RWPE2 (cell line): ENCODE measurements at regions not wholly inside any gene's neighbourhood (a gene's known extent, or its start where the extent isn't known, plus 50 kb on each side); places are given as distances from the start of the nearest gene placed in this dataset.
"Not testable (repeated sequence)": the region's sequence is repeated elsewhere in the genome, so short reads cannot be mapped to it uniquely, and the experiment has no call there.

Experiments
- ATAC-seq: fragments of 200-7000 bp; cut with Tn5 transposase; 3 replicates; pipeline ENCODE4 v1.9.1; 2021; ENCODE audit warnings: low read depth
- DNase-seq: peaks from one replicate; pipeline ENCODE4 v3.0.0-alpha.2; 2020; ENCODE audit warnings: low spot score
- H3K27ac ChIP-seq: fragments of 450-650 bp; 2 replicates; pipeline ENCODE4 v1.5.1; 2017; ENCODE audit warnings: mild to moderate bottlenecking; ENCODE audit not compliant: poor library complexity, severe bottlenecking
- H3K27me3 ChIP-seq: fragments of 250-450 bp; sonication (Bioruptor Pico); 2 replicates; pipeline ENCODE4 v1.5.1; 2021; ENCODE audit warnings: mild to moderate bottlenecking, moderate library complexity; ENCODE audit not compliant: insufficient read depth, poor library complexity, severe bottlenecking
- H3K36me3 ChIP-seq: fragments of 250-450 bp; sonication (Bioruptor Pico); 2 replicates; pipeline ENCODE4 v1.5.1; 2020; ENCODE audit warnings: low read depth, mild to moderate bottlenecking, moderate library complexity
- H3K4me1 ChIP-seq: fragments of 250-450 bp; sonication (Bioruptor Pico); 2 replicates; pipeline ENCODE4 v1.5.1; 2021; ENCODE audit warnings: mild to moderate bottlenecking, moderate library complexity; ENCODE audit not compliant: insufficient read depth, poor library complexity, severe bottlenecking
- H3K4me3 ChIP-seq: fragments of 250-450 bp; sonication (Bioruptor Pico); 2 replicates; pipeline ENCODE4 v1.5.1; 2021; ENCODE audit warnings: mild to moderate bottlenecking, moderate library complexity; ENCODE audit not compliant: severe bottlenecking
- H3K9me3 ChIP-seq: fragments of 250-450 bp; sonication (Bioruptor Pico); 2 replicates; pipeline ENCODE4 v1.5.1; 2021; ENCODE audit warnings: mild to moderate bottlenecking, moderate library complexity; ENCODE audit not compliant: severe bottlenecking
- CTCF ChIP-seq: fragments of 450-650 bp; IDR thresholded peaks from one replicate; pipeline ENCODE4 v1.5.1; 2017; ENCODE audit warnings: mild to moderate bottlenecking, moderate library complexity; ENCODE audit not compliant: poor library complexity, severe bottlenecking

- Histone ChIP-seq H3K27ac (no peak overlapping the region), H3K36me3 (no peaks in the 10 kb centered on the region), H3K4me1 (no peaks in the 10 kb centered on the region), H3K9me3 (no peaks in the 10 kb centered on the region), H3K27me3 (peaks cover 6% of the 10 kb centered on the region), H3K4me3 (no peak overlapping the region)
- no peak for TF ChIP-seq CTCF
- ATAC-seq (no peak), DNase-seq (no peak)
These were observed 205.0 kb upstream of the NFIA start for GRCh38 chr1:60877376-60877775.

- no peak overlapping the region for H3K27ac ChIP-seq
- H3K9me3 ChIP-seq = no peaks in the 10 kb centered on the region
- ATAC-seq (no peak), DNase-seq (no peak)
- no peaks in the 10 kb centered on the region for H3K4me1 ChIP-seq
- no peak overlapping the region for H3K4me3 ChIP-seq
- no peaks in the 10 kb centered on the region for H3K36me3 ChIP-seq
- peaks cover 6% of the 10 kb centered on the region for H3K27me3 ChIP-seq
- no peak for TF ChIP-seq CTCF
These were observed 205.4 kb upstream of the NFIA start for GRCh38 chr1:60876952-60877351.

GRCh38 chr1:60875138-60875537 is 207.2 kb upstream of the NFIA start:
- TF ChIP-seq CTCF = no peak
- no peaks in the 10 kb centered on the region for H3K9me3 ChIP-seq

GRCh38 chr1:60874718-60875117 is 207.6 kb upstream of the NFIA start:
- ATAC-seq = peak; percentile 79
- Histone ChIP-seq H3K36me3 (no peaks in the 10 kb centered on the region), H3K4me1 (no peaks in the 10 kb centered on the region), H3K4me3 (no peak overlapping the region), H3K27ac (no peak overlapping the region), H3K27me3 (no peaks in the 10 kb centered on the region), H3K9me3 (no peaks in the 10 kb centered on the region)
- TF ChIP-seq CTCF = no peak
- DNase-seq = no peak

More at GRCh38 chr1:60875138-60875537, 207.2 kb upstream of the NFIA start:
- no peak overlapping the region for H3K27ac ChIP-seq
- no peak for ATAC-seq
- H3K4me3 ChIP-seq = no peak overlapping the region
- H3K27me3 ChIP-seq = no peaks in the 10 kb centered on the region
- no peaks in the 10 kb centered on the region for H3K4me1 ChIP-seq
- no peaks in the 10 kb centered on the region for H3K36me3 ChIP-seq
- no peak for DNase-seq

- H3K4me1 ChIP-seq, H3K27me3 ChIP-seq, H3K27ac ChIP-seq, H3K36me3 ChIP-seq, H3K4me3 ChIP-seq, ATAC-seq, H3K9me3 ChIP-seq, DNase-seq: not testable (repeated sequence)
These were observed 209.0 kb upstream of the NFIA start for GRCh38 chr1:60873396-60873795.
